ENCODE measurements at regions not wholly inside any gene's neighbourhood (a gene's known extent, or its start where the extent isn't known, plus 50 kb on each side); places are given as distances from the start of the nearest gene placed in this dataset.

DNA sequence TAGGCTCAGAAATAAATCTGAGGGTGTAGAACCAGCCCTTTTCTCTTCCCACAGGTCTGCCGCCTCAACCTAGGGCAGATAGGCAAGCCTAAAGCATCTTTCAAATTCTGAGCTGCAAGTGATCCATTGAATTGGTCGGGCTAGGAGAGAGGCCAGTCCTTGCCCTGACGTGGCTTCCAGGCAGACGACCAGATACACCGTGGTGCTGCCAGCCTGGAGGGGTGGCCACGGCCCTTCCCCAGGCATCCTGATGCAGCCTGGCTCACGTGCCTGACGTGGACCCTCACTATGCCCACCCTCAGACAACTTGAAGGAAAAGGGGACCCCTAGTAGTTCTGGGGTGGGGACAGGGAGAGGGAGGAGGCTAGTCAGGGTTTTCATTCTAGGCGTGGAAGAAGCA, 859.3 kb upstream of the KLHL1 start:
- dilution Hi-C loops (cut with MboI; ENCODE audit: extremely low pct_ligation_motif_present, low sequenced_read_pairs), result no loop called here
- no peak for FAIRE-seq
- H4K20me1 ChIP-seq (ENCODE audit: control insufficient read depth, extremely low read depth, insufficient read depth, low read length), result no peaks in the 10 kb centered on the region
- no peak for TF ChIP-seq EZH2 (IDR thresholded peaks at IDR 0.05; ENCODE audit: low read length)
- TF ChIP-seq, protein P1, sequence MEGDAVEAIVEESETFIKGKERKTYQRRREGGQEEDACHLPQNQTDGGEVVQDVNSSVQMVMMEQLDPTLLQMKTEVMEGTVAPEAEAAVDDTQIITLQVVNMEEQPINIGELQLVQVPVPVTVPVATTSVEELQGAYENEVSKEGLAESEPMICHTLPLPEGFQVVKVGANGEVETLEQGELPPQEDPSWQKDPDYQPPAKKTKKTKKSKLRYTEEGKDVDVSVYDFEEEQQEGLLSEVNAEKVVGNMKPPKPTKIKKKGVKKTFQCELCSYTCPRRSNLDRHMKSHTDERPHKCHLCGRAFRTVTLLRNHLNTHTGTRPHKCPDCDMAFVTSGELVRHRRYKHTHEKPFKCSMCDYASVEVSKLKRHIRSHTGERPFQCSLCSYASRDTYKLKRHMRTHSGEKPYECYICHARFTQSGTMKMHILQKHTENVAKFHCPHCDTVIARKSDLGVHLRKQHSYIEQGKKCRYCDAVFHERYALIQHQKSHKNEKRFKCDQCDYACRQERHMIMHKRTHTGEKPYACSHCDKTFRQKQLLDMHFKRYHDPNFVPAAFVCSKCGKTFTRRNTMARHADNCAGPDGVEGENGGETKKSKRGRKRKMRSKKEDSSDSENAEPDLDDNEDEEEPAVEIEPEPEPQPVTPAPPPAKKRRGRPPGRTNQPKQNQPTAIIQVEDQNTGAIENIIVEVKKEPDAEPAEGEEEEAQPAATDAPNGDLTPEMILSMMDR (optimal IDR thresholded peaks at IDR 0.05 in 1 of 3, IDR thresholded peaks at IDR 0.05 in 1 of 3, conservative IDR thresholded peaks at IDR 0.05 in 1 of 3; ENCODE audit: extremely low read depth in 1 of 3, insufficient read depth in 2 of 3, low read length in 3 of 3), result no peak
- no peak for DNase-seq (ENCODE audit: low read depth, low spot score)
- no peak overlapping the region for H3K4me2 ChIP-seq (ENCODE audit: control insufficient read depth, extremely low read depth, insufficient read depth, low read depth, low read length)
- H3K79me2 ChIP-seq (ENCODE audit: control insufficient read depth, insufficient read depth, low read length), result no peaks in the 10 kb centered on the region
- no peak overlapping the region for H3K9ac ChIP-seq (ENCODE audit: control insufficient read depth, extremely low read depth, insufficient read depth, low read length)
- H3K27me3 ChIP-seq (ENCODE audit: control insufficient read depth, extremely low read depth, insufficient read depth, low read length), result no peaks in the 10 kb centered on the region
- no peaks in the 10 kb centered on the region for H3K36me3 ChIP-seq (ENCODE audit: control insufficient read depth in 2 of 2, extremely low read depth in 1 of 2, insufficient read depth in 2 of 2, low read length in 2 of 2)
- H3K4me1 ChIP-seq (ENCODE audit: control insufficient read depth, extremely low read depth, insufficient read depth, low read length), result no peaks in the 10 kb centered on the region
- no peaks in the 10 kb centered on the region for H3K9me1 ChIP-seq (ENCODE audit: control insufficient read depth, extremely low read depth, insufficient read depth, low read length)
- H3K9me3 ChIP-seq (ENCODE audit: control insufficient read depth, low read depth, low read length), result no peaks in the 10 kb centered on the region
- H2AFZ ChIP-seq (ENCODE audit: control insufficient read depth, low read length), result no peak overlapping the region
- no peak overlapping the region for H3K27ac ChIP-seq (ENCODE audit: control insufficient read depth, insufficient read depth, low read length)
- no peak overlapping the region for H3K4me3 ChIP-seq (ENCODE audit: control insufficient read depth in 2 of 3, extremely low read depth in 1 of 3, insufficient read depth in 2 of 3, low read depth in 1 of 3, low read length in 3 of 3)

DNA sequence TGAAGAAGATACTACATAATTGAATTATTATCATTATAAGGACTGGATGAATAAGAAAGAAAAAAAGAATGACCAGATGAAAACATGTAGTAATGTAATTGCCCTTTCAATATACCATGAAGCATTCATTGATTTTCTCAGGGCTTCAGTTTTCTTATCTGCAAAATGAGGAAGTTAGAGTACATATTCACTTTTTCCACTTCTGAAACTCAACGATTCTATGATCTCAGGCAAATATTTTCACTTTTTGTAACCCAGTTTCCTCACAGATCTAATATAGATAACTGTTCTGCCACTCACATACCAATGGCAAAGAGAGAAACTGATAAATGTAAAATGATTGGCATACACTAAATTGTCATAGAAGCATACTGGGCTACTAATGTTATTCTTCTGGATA, 856.6 kb upstream of the KLHL1 start:
- H3K9ac ChIP-seq (ENCODE audit: control insufficient read depth, extremely low read depth, insufficient read depth, low read length), result no peak overlapping the region
- dilution Hi-C loops (cut with MboI; ENCODE audit: extremely low pct_ligation_motif_present, low sequenced_read_pairs), result no loop called here
- DNase-seq (ENCODE audit: low read depth, low spot score) (no peak), FAIRE-seq (no peak)
- no peak overlapping the region for H3K4me2 ChIP-seq (ENCODE audit: control insufficient read depth, extremely low read depth, insufficient read depth, low read depth, low read length)
- no peaks in the 10 kb centered on the region for H3K27me3 ChIP-seq (ENCODE audit: control insufficient read depth, extremely low read depth, insufficient read depth, low read length)
- no peaks in the 10 kb centered on the region for H3K79me2 ChIP-seq (ENCODE audit: control insufficient read depth, insufficient read depth, low read length)
- H3K4me1 ChIP-seq (ENCODE audit: control insufficient read depth, extremely low read depth, insufficient read depth, low read length), result no peaks in the 10 kb centered on the region
- no peaks in the 10 kb centered on the region for H3K36me3 ChIP-seq (ENCODE audit: control insufficient read depth in 2 of 2, extremely low read depth in 1 of 2, insufficient read depth in 2 of 2, low read length in 2 of 2)
- TF ChIP-seq EZH2 (IDR thresholded peaks at IDR 0.05; ENCODE audit: low read length), result no peak
- TF ChIP-seq, protein P1 (optimal IDR thresholded peaks at IDR 0.05 in 1 of 3, IDR thresholded peaks at IDR 0.05 in 1 of 3, conservative IDR thresholded peaks at IDR 0.05 in 1 of 3; ENCODE audit: extremely low read depth in 1 of 3, insufficient read depth in 2 of 3, low read length in 3 of 3), result no peak
- H4K20me1 ChIP-seq (ENCODE audit: control insufficient read depth, extremely low read depth, insufficient read depth, low read length), result no peaks in the 10 kb centered on the region
- no peak overlapping the region for H3K4me3 ChIP-seq (ENCODE audit: control insufficient read depth in 2 of 3, extremely low read depth in 1 of 3, insufficient read depth in 2 of 3, low read depth in 1 of 3, low read length in 3 of 3)
- no peaks in the 10 kb centered on the region for H3K9me1 ChIP-seq (ENCODE audit: control insufficient read depth, extremely low read depth, insufficient read depth, low read length)
- no peak overlapping the region for H3K27ac ChIP-seq (ENCODE audit: control insufficient read depth, insufficient read depth, low read length)
- H3K9me3 ChIP-seq (ENCODE audit: control insufficient read depth, low read depth, low read length), result no peaks in the 10 kb centered on the region
- no peak overlapping the region for H2AFZ ChIP-seq (ENCODE audit: control insufficient read depth, low read length)
